HG03039 (cell line): ENCODE measurements at regions not wholly inside any gene's neighbourhood (a gene's known extent, or its start where the extent isn't known, plus 50 kb on each side); places are given as distances from the start of the nearest gene placed in this dataset.

Source experiments
- ATAC-seq: cut with Tn5 transposase; IDR thresholded peaks from one replicate; pipeline ENCODE4 v1.9.1; 2021; ENCODE audit warnings: mild to moderate bottlenecking, moderate library complexity; ENCODE audit not compliant: unreplicated experiment

- no peak for ATAC-seq
Observed at GRCh38 chr9:32837551-32838058, 54.3 kb downstream of the TMEM215 start.

GRCh38 chr9:32839013-32839885 is 55.9 kb downstream of the TMEM215 start:
- ATAC-seq: no peak

GRCh38 chr9:32841314-32841713 is 58.0 kb downstream of the TMEM215 start:
- no peak for ATAC-seq

- no peak for ATAC-seq
Observed at GRCh38 chr9:32843295-32843694, 60.0 kb downstream of the TMEM215 start.

- ATAC-seq: no peak
Observed at GRCh38 chr9:32844259-32844658, 60.9 kb downstream of the TMEM215 start.

- ATAC-seq: no peak
Observed at GRCh38 chr9:32854271-32854670, 70.9 kb downstream of the TMEM215 start.

- ATAC-seq: no peak
Observed at GRCh38 chr9:32855752-32856151, 72.4 kb downstream of the TMEM215 start.

GRCh38 chr9:32863291-32863690 is 80.0 kb downstream of the TMEM215 start:
- ATAC-seq: no peak

GRCh38 chr9:32864971-32865370 is 81.6 kb downstream of the TMEM215 start:
- no peak for ATAC-seq

- no peak for ATAC-seq
Observed at GRCh38 chr9:32866273-32866672, 82.9 kb downstream of the TMEM215 start.

- ATAC-seq: no peak
Observed at GRCh38 chr9:32867026-32867425, 83.7 kb downstream of the TMEM215 start.

GRCh38 chr9:32867601-32868204 is 84.4 kb downstream of the TMEM215 start:
- no peak for ATAC-seq

GRCh38 chr9:32869404-32869803 is 86.1 kb downstream of the TMEM215 start:
- ATAC-seq: no peak

- ATAC-seq: no peak
Observed at GRCh38 chr9:32873131-32873530, 89.8 kb downstream of the TMEM215 start.

GRCh38 chr9:32873553-32873952 is 90.2 kb downstream of the TMEM215 start:
- ATAC-seq: no peak

- no peak for ATAC-seq
Observed at GRCh38 chr9:32875242-32875641, 91.9 kb downstream of the TMEM215 start.

- ATAC-seq: no peak
Observed at GRCh38 chr9:32875748-32876147, 92.4 kb downstream of the TMEM215 start.

- ATAC-seq: no peak
Observed at GRCh38 chr9:32877103-32877502, 93.8 kb downstream of the TMEM215 start.

- no peak for ATAC-seq
Observed at GRCh38 chr9:32877639-32878217, 94.4 kb downstream of the TMEM215 start.

- ATAC-seq: no peak
Observed at GRCh38 chr9:32879335-32879734, 96.0 kb downstream of the TMEM215 start.

GRCh38 chr9:32881948-32882347 is 98.6 kb downstream of the TMEM215 start:
- no peak for ATAC-seq

- no peak for ATAC-seq
Observed at GRCh38 chr9:32882705-32883104, 99.4 kb downstream of the TMEM215 start.
